ENCODE measurements at regions not wholly inside any gene's neighbourhood (a gene's known extent, or its start where the extent isn't known, plus 50 kb on each side); places are given as distances from the start of the nearest gene placed in this dataset.
A peak's percentile ranks its signal among the peaks of the same experiment; 100 is the strongest.

- DNase-seq (ENCODE audit: extremely low spot score): peak; percentile 37
- intact Hi-C loops (cut with DNase I): no loop called here
- Histone ChIP-seq H3K27ac (replicated peaks in 1 of 4) (no peak overlapping the region), H3K27me3 (peaks cover 0 to 37% (median 0%) of the 10 kb centered on the region in 4 donors), H3K9me3 (no peaks in the 10 kb centered on the region), H3K36me3 (no peaks in the 10 kb centered on the region), H3K4me3 (no peak overlapping the region), H3K4me1 (no peaks in the 10 kb centered on the region)
- WGBS: 54% methylated on average over 3 of the region's 3 CpGs
- TF ChIP-seq EP300 (IDR thresholded peaks at IDR 0.05) (no peak), POLR2AphosphoS5 (IDR thresholded peaks at IDR 0.05) (no peak), CTCF (IDR thresholded peaks at IDR 0.05) (no peak), POLR2A (IDR thresholded peaks at IDR 0.05; ENCODE audit: low read depth) (no peak)
These were observed 83.8 kb upstream of the HOXC13 start for GRCh38 chr12:53854701-53855316.

- 81% methylated on average over 5 of the region's 5 CpGs for WGBS
- Histone ChIP-seq H3K36me3 (no peaks in the 10 kb centered on the region), H3K27ac (replicated peaks in 1 of 4) (no peak overlapping the region), H3K27me3 (peaks cover 0 to 32% (median 0%) of the 10 kb centered on the region in 4 donors), H3K9me3 (no peaks in the 10 kb centered on the region), H3K4me1 (no peaks in the 10 kb centered on the region), H3K4me3 (no peak overlapping the region)
- DNase-seq (ENCODE audit: extremely low spot score): peak; percentile 8
- TF ChIP-seq EP300 (IDR thresholded peaks at IDR 0.05) (no peak), POLR2AphosphoS5 (IDR thresholded peaks at IDR 0.05) (no peak), POLR2A (IDR thresholded peaks at IDR 0.05; ENCODE audit: low read depth) (no peak), CTCF (IDR thresholded peaks at IDR 0.05) (no peak)
- intact Hi-C loops (cut with DNase I): no loop called here
These were observed 82.5 kb upstream of the HOXC13 start for GRCh38 chr12:53856132-53856531.

- TF ChIP-seq POLR2AphosphoS5 (IDR thresholded peaks at IDR 0.05) (no peak), EP300 (IDR thresholded peaks at IDR 0.05) (no peak), POLR2A (IDR thresholded peaks at IDR 0.05; ENCODE audit: low read depth) (no peak), CTCF (IDR thresholded peaks at IDR 0.05) (no peak)
- Histone ChIP-seq H3K27me3 (peaks cover 0 to 37% (median 0%) of the 10 kb centered on the region in 4 donors), H3K4me3 (no peak overlapping the region), H3K4me1 (no peaks in the 10 kb centered on the region), H3K9me3 (no peaks in the 10 kb centered on the region), H3K36me3 (no peaks in the 10 kb centered on the region), H3K27ac (replicated peaks in 1 of 4) (no peak overlapping the region)
- DNase-seq (ENCODE audit: extremely low spot score): no peak
- intact Hi-C loops (cut with DNase I): no loop called here
- 81% methylated on average over 2 of the region's 2 CpGs for WGBS
These were observed 81.0 kb upstream of the HOXC13 start for GRCh38 chr12:53857666-53858065.

GRCh38 chr12:53860426-53861345 is 77.9 kb upstream of the HOXC13 start:
- H3K4me3 ChIP-seq: no peak overlapping the region
- no peaks in the 10 kb centered on the region for H3K9me3 ChIP-seq
- H3K4me1 ChIP-seq: no peaks in the 10 kb centered on the region
- no peaks in the 10 kb centered on the region for H3K36me3 ChIP-seq
- WGBS: 59% methylated on average over 2 of the region's 2 CpGs
- peak; percentile 53 for DNase-seq (ENCODE audit: extremely low spot score)
- H3K27me3 ChIP-seq: peaks cover 0 to 25% (median 0%) of the 10 kb centered on the region in 4 donors
- TF ChIP-seq EP300 (IDR thresholded peaks at IDR 0.05): no peak
- TF ChIP-seq CTCF (IDR thresholded peaks at IDR 0.05): no peak
- no peak for TF ChIP-seq POLR2A (IDR thresholded peaks at IDR 0.05; ENCODE audit: low read depth)
- no peak for TF ChIP-seq POLR2AphosphoS5 (IDR thresholded peaks at IDR 0.05)
- intact Hi-C loops (cut with DNase I): no loop called here
- no peak overlapping the region for H3K27ac ChIP-seq (replicated peaks in 1 of 4)

All from esophagus muscularis mucosa (tissue), 4 donors.